WERI-Rb-1 (cell line): ENCODE measurements at regions not wholly inside any gene's neighbourhood (a gene's known extent, or its start where the extent isn't known, plus 50 kb on each side); places are given as distances from the start of the nearest gene placed in this dataset.

ENCODE experiments used
- DNase-seq: peaks from one replicate; pipeline ENCODE4 v3.0.0-alpha.2; 2020
- H3K27ac ChIP-seq: fragments of 250-450 bp; sonication (Bioruptor Pico); 2 replicates; pipeline ENCODE4 v1.5.1; 2020; ENCODE audit warnings: mild to moderate bottlenecking, moderate library complexity
- H3K27me3 ChIP-seq: fragments of 250-450 bp; sonication (Bioruptor Pico); 2 replicates; pipeline ENCODE4 v1.5.1; 2021; ENCODE audit warnings: mild to moderate bottlenecking, low read depth, moderate library complexity; ENCODE audit not compliant: insufficient read depth, severe bottlenecking
- H3K36me3 ChIP-seq: fragments of 250-450 bp; sonication (Bioruptor Pico); 2 replicates; pipeline ENCODE4 v1.5.1; 2020; ENCODE audit warnings: mild to moderate bottlenecking, moderate library complexity
- H3K4me3 ChIP-seq: 2 replicates; pipeline ENCODE4 v1.5.1; 2011; ENCODE audit warnings: low read depth, mild to moderate bottlenecking, control low read depth, low read length
- H3K9me3 ChIP-seq: fragments of 250-450 bp; sonication (Bioruptor Pico); 2 replicates; pipeline ENCODE4 v1.5.1; 2021; ENCODE audit warnings: mild to moderate bottlenecking, moderate library complexity; ENCODE audit not compliant: severe bottlenecking
- TF ChIP-seq, protein P1 (sequence below): IDR thresholded peaks from 2 replicates; pipeline ENCODE4 v1.5.1; 2011; ENCODE audit warnings: low read depth, mild to moderate bottlenecking, control low read depth, inconsistent platforms, low read length

DNA sequence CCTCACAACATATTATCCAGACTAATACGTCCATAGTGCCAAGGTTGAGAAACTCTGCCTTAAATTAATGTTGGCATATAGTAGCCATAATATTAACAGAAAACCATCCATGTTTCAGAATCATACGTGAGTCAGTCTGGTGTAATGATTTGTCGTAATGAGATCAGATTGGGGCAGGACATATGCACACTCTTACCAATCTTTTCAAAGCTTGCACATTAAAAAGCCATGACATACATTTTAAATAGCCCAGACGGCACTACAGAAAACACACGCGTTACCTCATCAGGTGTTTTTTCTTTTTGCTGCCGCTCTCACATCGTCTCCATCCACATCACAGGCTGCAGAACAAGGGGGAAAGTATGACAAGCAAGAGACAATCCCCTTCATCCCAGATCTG lies 211.6 kb downstream of the NEBL start:
- Histone ChIP-seq H3K9me3 (no peaks in the 10 kb centered on the region), H3K27ac (no peak overlapping the region), H3K36me3 (no peaks in the 10 kb centered on the region), H3K27me3 (no peaks in the 10 kb centered on the region), H3K4me3 (no peak overlapping the region)
- DNase-seq: no peak
- TF ChIP-seq, protein P1, sequence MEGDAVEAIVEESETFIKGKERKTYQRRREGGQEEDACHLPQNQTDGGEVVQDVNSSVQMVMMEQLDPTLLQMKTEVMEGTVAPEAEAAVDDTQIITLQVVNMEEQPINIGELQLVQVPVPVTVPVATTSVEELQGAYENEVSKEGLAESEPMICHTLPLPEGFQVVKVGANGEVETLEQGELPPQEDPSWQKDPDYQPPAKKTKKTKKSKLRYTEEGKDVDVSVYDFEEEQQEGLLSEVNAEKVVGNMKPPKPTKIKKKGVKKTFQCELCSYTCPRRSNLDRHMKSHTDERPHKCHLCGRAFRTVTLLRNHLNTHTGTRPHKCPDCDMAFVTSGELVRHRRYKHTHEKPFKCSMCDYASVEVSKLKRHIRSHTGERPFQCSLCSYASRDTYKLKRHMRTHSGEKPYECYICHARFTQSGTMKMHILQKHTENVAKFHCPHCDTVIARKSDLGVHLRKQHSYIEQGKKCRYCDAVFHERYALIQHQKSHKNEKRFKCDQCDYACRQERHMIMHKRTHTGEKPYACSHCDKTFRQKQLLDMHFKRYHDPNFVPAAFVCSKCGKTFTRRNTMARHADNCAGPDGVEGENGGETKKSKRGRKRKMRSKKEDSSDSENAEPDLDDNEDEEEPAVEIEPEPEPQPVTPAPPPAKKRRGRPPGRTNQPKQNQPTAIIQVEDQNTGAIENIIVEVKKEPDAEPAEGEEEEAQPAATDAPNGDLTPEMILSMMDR: no peak

GRCh38 chr10:20683345-20683744 lies 213.8 kb downstream of the NEBL start:
- no peak overlapping the region for H3K4me3 ChIP-seq
- TF ChIP-seq, protein P1: no peak
- no peaks in the 10 kb centered on the region for H3K9me3 ChIP-seq
- no peaks in the 10 kb centered on the region for H3K27me3 ChIP-seq
- no peak for DNase-seq
- H3K36me3 ChIP-seq: no peaks in the 10 kb centered on the region
- H3K27ac ChIP-seq: no peak overlapping the region

GRCh38 chr10:20682782-20683181 lies 214.3 kb downstream of the NEBL start:
- Histone ChIP-seq H3K36me3 (no peaks in the 10 kb centered on the region), H3K4me3 (no peak overlapping the region), H3K9me3 (no peaks in the 10 kb centered on the region), H3K27me3 (no peaks in the 10 kb centered on the region), H3K27ac (no peak overlapping the region)
- TF ChIP-seq, protein P1: no peak
- no peak for DNase-seq

- H3K36me3 ChIP-seq: no peaks in the 10 kb centered on the region
- TF ChIP-seq, protein P1: no peak
- DNase-seq: no peak
- no peaks in the 10 kb centered on the region for H3K9me3 ChIP-seq
- no peak overlapping the region for H3K27ac ChIP-seq
- no peaks in the 10 kb centered on the region for H3K27me3 ChIP-seq
- no peak overlapping the region for H3K4me3 ChIP-seq
Measured at GRCh38 chr10:20677340-20677739, 219.8 kb downstream of the NEBL start.

GRCh38 chr10:20674926-20675325 lies 222.2 kb downstream of the NEBL start:
- no peaks in the 10 kb centered on the region for H3K36me3 ChIP-seq
- H3K9me3 ChIP-seq: no peaks in the 10 kb centered on the region
- no peak overlapping the region for H3K4me3 ChIP-seq
- TF ChIP-seq, protein P1: no peak
- DNase-seq: no peak
- H3K27me3 ChIP-seq: no peaks in the 10 kb centered on the region
- no peak overlapping the region for H3K27ac ChIP-seq

DNA sequence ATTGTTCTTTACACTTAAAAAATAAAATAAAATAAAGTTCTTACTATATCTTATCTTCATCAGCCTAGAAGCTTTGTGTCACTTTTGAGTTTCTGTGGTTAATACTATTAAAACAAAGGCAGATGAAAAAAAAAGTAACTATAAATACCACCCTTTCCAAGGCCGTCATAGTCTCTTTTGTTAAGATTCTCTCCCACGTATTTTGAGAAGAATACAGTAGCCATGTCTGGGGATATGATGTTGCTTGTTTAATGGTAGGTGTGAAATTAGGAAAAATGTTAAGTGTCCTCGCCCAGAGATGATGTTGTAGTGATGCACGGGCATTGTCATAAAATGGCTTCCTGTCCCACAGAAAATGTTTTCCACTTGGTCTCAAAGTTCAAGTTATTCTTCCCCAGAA lies 223.9 kb downstream of the NEBL start:
- H3K27ac ChIP-seq: no peak overlapping the region
- DNase-seq: no peak
- no peak overlapping the region for H3K4me3 ChIP-seq
- H3K9me3 ChIP-seq: no peaks in the 10 kb centered on the region
- TF ChIP-seq, protein P1: no peak
- no peaks in the 10 kb centered on the region for H3K36me3 ChIP-seq
- no peaks in the 10 kb centered on the region for H3K27me3 ChIP-seq
